ENCODE measurements at regions not wholly inside any gene's neighbourhood (a gene's known extent, or its start where the extent isn't known, plus 50 kb on each side); places are given as distances from the start of the nearest gene placed in this dataset.
"Not testable (repeated sequence)": the region's sequence is repeated elsewhere in the genome, so short reads cannot be mapped to it uniquely, and the experiment has no call there.

DNA sequence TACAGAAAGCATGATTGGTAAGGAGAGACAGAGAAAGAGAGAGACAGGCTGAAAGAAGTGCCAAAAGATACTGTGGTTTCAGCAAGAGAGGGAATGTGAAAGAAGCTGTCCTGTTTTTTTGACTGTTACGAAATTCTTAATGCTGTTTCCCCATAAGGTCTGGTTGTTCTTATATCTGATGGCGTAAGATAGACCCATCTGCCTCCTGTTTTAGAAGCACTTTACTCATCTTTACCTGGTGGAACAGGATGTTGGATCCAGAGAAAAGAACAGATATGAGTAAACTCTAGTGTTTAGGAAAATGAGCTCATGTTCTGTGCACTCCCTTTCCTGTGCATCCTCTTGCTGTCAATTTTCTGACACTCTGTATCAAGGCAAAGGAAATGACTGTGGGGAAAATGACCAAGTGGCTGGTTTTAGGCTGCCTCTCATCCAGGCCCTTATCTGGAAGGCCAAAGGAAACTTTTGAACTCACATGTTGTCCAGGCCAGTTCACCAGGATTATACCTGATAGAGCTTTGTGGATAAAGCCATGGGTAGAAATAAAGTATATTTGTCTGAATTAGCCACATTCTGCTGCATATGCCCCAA, 311.7 kb upstream of the HTR2C start:
- no peaks in the 10 kb centered on the region for H3K36me3 Mint-ChIP-seq (ENCODE audit: low read depth)
- peaks cover 12% of the 10 kb centered on the region for H3K27me3 Mint-ChIP-seq
- no peaks in the 10 kb centered on the region for H3K4me1 Mint-ChIP-seq (ENCODE audit: low read depth)
- no peak overlapping the region for H3K27ac Mint-ChIP-seq
- no peak overlapping the region for H3K4me3 Mint-ChIP-seq
- no peak for DNase-seq
- H3K9me3 Mint-ChIP-seq: no peaks in the 10 kb centered on the region

DNA sequence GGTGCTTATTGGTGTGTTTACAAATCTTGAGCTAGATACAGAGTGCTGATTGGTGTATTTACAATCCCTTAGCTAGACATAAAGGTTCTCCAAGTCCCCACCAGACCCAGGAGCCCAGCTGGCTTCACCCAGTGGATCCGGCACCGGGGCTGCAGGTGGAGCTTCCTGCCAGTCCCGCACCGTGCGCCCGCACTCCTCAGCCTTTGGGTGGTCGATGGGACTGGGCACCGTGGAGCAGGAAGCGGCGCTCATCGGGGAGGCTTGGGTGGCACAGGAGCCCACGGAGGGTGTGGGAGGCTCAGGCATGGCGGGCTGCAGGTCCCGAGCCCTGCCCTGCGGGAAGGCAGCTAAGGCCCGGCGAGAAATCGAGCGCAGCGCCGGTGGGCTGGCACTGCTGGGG, 313.5 kb upstream of the HTR2C start:
- H3K36me3 Mint-ChIP-seq (ENCODE audit: low read depth); H3K4me3 Mint-ChIP-seq; H3K9me3 Mint-ChIP-seq; H3K27ac Mint-ChIP-seq; DNase-seq; H3K4me1 Mint-ChIP-seq (ENCODE audit: low read depth): not testable (repeated sequence)
- H3K27me3 Mint-ChIP-seq: peaks cover 12% of the 10 kb centered on the region

DNA sequence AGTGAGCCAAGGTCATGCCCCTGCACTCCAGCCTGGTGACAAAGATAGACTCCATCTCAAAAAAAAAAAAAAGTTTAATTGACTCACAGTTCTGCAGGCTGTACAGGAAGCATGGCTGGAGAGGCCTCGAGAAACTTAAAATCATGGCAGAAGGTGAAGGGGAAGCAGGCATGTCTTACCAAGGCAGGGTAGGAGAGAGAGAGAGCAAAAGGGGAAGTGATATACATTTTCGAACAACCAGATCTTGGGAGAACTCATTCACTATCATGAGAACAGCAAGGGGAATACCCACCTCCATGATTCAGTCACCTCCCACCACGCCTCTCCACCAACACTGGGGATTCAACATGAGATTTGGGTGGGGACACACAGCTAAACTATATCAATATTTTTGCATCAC, 315.2 kb upstream of the HTR2C start:
- peaks cover 8% of the 10 kb centered on the region for H3K27me3 Mint-ChIP-seq
- H3K4me1 Mint-ChIP-seq (ENCODE audit: low read depth): no peaks in the 10 kb centered on the region
- no peaks in the 10 kb centered on the region for H3K9me3 Mint-ChIP-seq
- no peak overlapping the region for H3K4me3 Mint-ChIP-seq
- H3K27ac Mint-ChIP-seq: no peak overlapping the region
- no peak for DNase-seq
- no peaks in the 10 kb centered on the region for H3K36me3 Mint-ChIP-seq (ENCODE audit: low read depth)

DNA sequence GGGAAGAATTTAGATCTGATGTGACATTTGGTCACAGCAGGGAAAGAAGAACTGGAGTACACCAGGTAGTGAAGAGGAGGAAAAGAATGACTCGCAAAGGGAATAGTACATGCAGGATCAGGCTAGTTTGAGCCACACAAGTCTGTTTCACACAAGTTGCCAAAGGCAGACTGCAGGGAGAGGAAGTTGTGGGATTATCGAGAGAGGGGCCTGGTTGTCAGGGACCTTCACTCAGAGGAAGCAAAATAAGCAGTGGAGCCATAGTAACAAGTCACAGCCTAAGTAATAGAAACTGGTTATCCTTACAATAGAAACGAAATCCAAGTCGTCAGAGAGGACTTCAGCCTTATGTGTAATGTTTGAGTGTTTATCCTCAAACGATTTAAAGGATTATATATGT, 316.7 kb upstream of the HTR2C start:
- no peaks in the 10 kb centered on the region for H3K9me3 Mint-ChIP-seq
- H3K27ac Mint-ChIP-seq: no peak overlapping the region
- no peak for DNase-seq
- H3K4me1 Mint-ChIP-seq (ENCODE audit: low read depth): no peaks in the 10 kb centered on the region
- no peaks in the 10 kb centered on the region for H3K36me3 Mint-ChIP-seq (ENCODE audit: low read depth)
- peaks cover 7% of the 10 kb centered on the region for H3K27me3 Mint-ChIP-seq
- no peak overlapping the region for H3K4me3 Mint-ChIP-seq

DNA sequence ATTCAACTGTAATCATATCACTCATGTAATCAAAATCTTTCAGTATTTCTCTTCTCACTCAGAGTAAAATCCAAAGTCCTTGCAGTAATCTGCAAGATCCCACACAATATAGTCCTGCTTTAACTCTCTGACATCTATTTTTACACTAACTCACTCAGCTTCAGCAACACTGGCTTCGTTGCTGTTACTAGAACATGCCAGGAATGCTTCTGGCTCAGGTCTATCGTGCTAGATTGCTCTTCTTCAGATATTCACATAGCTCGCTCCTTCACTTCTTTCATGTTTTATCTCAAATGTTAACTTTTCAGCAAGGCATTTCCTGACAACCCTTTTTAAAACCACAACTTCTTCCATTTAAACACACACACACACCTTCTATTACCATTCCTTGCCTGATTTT, 331.7 kb upstream of the HTR2C start:
- no peaks in the 10 kb centered on the region for H3K4me1 Mint-ChIP-seq (ENCODE audit: low read depth)
- H3K9me3 Mint-ChIP-seq: peaks cover 3% of the 10 kb centered on the region
- DNase-seq: no peak
- peaks cover 10% of the 10 kb centered on the region for H3K27me3 Mint-ChIP-seq
- no peak overlapping the region for H3K27ac Mint-ChIP-seq
- no peak overlapping the region for H3K4me3 Mint-ChIP-seq
- H3K36me3 Mint-ChIP-seq (ENCODE audit: low read depth): no peaks in the 10 kb centered on the region

DNA sequence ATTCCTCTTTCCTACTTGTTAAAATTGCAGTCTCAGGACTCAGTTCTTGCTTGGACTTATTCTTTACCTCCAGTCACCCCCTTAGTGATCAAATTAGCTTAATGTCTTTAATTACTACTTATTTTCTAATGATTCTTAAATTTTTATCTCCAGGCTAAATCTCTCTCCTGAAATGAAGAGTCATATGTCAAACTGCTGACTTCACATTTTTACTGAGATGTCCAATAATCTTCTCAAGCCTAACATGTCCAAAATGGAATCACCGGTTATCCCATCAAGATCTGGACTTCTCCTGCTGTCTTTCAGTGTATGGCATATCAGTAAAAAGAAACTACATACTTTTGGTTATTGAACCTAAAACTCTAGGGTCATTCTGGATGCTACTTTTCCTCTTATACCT, 332.3 kb upstream of the HTR2C start:
- peaks cover 13% of the 10 kb centered on the region for H3K27me3 Mint-ChIP-seq
- H3K9me3 Mint-ChIP-seq: peaks cover 3% of the 10 kb centered on the region
- H3K4me1 Mint-ChIP-seq (ENCODE audit: low read depth): no peaks in the 10 kb centered on the region
- H3K36me3 Mint-ChIP-seq (ENCODE audit: low read depth): no peaks in the 10 kb centered on the region
- H3K27ac Mint-ChIP-seq: no peak overlapping the region
- H3K4me3 Mint-ChIP-seq: no peak overlapping the region
- DNase-seq: no peak

DNA sequence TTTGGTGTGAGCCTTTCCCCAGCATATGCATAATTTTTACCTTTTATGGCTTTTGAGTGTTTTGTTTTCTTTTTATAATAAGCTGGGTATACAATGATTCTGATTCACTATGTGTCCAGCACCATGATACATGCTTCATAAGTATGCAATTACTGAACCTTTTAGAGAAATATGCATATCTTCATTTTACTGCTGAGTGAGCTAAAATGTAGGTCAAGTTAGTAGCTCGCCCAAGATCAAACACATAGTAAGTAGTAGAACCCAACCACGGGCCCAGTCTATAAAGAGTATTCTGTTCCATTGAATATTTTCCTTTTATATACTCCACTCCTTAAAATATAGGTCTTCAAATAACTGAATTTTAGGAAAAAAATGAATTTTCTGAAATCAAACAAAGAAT, 362.4 kb upstream of the HTR2C start:
- no peaks in the 10 kb centered on the region for H3K36me3 Mint-ChIP-seq (ENCODE audit: low read depth)
- no peak for DNase-seq
- no peaks in the 10 kb centered on the region for H3K9me3 Mint-ChIP-seq
- H3K27me3 Mint-ChIP-seq: peaks cover 14% of the 10 kb centered on the region
- no peak overlapping the region for H3K4me3 Mint-ChIP-seq
- no peak overlapping the region for H3K27ac Mint-ChIP-seq
- H3K4me1 Mint-ChIP-seq (ENCODE audit: low read depth): no peaks in the 10 kb centered on the region

DNA sequence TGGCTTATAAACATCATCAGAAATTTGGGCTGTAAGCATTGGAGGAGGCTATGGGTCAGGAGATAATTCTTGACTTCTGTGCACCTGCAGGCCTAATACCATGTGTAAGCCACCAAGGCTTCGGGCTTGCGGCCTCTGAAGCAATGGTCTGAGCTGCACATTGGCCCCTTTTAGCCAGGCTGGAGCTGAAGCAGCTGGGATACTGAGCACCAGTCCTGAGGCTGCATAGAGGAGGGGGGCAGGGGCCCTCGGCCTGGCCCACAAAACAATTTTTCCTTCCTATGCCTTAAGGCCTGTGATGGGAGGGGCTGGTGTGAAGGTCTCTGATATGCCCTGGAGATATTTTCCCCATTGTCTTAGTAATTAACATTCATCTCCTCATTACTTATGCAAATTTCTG, 373.0 kb upstream of the HTR2C start:
- H3K4me3 Mint-ChIP-seq: no peak overlapping the region
- peaks cover 5% of the 10 kb centered on the region for H3K27me3 Mint-ChIP-seq
- H3K36me3 Mint-ChIP-seq (ENCODE audit: low read depth): no peaks in the 10 kb centered on the region
- H3K4me1 Mint-ChIP-seq (ENCODE audit: low read depth): no peaks in the 10 kb centered on the region
- H3K27ac Mint-ChIP-seq: no peak overlapping the region
- H3K9me3 Mint-ChIP-seq: no peaks in the 10 kb centered on the region
- DNase-seq: no peak

DNA sequence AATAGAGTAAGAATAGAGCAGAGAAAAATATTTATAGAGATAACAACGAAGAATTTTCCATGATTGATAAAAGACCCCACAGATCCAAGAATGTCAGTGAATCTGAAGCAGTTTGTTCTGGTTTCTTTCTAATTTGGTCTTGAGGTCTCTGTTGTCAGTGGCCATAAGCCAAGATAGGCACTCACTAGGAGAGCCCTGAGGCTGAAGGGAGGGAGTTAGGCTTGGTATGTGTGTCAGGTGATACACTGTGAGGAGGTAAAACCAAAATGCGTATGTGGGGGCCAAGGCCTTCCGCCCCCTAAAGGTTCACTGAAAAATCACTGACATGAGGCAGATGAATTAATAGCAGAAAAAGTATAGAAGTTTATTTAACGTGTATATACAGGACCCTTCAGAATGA, 382.3 kb upstream of the HTR2C start:
- DNase-seq: no peak
- no peak overlapping the region for H3K27ac Mint-ChIP-seq
- H3K36me3 Mint-ChIP-seq (ENCODE audit: low read depth): no peaks in the 10 kb centered on the region
- H3K4me1 Mint-ChIP-seq (ENCODE audit: low read depth): no peaks in the 10 kb centered on the region
- no peaks in the 10 kb centered on the region for H3K27me3 Mint-ChIP-seq
- H3K9me3 Mint-ChIP-seq: no peaks in the 10 kb centered on the region
- no peak overlapping the region for H3K4me3 Mint-ChIP-seq

DNA sequence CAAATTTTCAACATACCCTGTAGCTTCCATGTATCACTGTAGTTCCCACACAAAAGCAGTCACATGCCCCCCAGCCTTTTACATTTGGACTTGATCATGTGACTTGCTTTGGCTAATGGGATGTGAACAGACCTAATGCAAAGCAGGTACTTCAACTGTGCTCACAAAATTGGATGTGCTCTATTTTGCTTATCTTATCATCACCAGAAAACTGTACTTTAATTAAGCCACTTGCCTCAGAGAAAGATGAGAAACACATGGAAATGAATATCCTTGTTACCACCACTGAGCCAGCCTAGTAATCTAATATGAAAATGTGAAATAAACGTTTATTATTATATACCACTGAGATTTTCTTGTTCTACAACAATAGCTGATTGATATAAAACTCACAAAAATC, 402.7 kb upstream of the HTR2C start:
- Mint-ChIP-seq H3K4me3 (no peak overlapping the region), H3K4me1 (ENCODE audit: low read depth) (no peaks in the 10 kb centered on the region), H3K27me3 (peaks cover 55% of the 10 kb centered on the region), H3K27ac (no peak overlapping the region), H3K9me3 (peaks cover 8% of the 10 kb centered on the region), H3K36me3 (ENCODE audit: low read depth) (no peaks in the 10 kb centered on the region)
- DNase-seq: no peak

DNA sequence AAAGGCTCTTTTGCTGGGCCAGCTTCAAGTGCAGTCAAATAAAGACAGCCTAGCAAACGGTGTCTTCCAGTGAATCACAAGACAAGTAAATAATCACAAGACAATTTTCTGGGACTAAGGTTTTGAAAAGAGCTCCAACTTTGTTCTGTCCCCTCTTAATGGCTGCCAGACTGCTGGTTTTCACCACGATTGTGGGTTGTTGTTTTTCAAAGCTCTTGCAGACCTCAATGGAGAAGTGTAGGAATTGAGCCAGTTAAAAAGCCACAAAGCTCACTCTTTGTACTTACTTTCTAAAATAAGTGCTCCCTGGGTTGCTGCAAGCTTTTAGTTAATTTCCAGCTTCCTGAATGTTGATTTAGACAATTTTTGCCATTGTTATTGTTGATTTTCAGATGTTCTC, 405.8 kb upstream of the HTR2C start:
- Mint-ChIP-seq H3K27ac (no peak overlapping the region), H3K4me1 (ENCODE audit: low read depth) (no peaks in the 10 kb centered on the region), H3K9me3 (no peaks in the 10 kb centered on the region), H3K27me3 (peaks cover 49% of the 10 kb centered on the region), H3K4me3 (no peak overlapping the region), H3K36me3 (ENCODE audit: low read depth) (no peaks in the 10 kb centered on the region)
- no peak for DNase-seq

DNA sequence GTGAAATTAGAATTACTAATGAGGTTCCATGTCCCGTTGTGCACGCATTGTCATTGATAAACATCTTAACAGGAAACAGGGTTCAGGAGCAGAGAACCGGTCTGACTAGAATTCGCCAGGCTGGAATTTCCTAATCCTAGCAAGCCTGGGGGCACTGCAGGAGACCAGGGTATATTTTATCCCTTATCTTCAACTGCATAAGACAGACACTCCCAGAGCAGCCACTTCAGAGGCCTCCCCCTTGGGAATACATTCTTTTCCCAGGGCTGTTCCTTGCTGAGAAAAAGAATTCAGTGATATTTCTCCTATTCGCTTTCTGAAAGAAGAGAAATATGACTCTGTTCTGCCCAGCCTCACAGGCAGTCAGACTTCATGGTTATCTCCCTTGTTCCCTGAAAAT, 416.6 kb upstream of the HTR2C start:
- H3K4me1 Mint-ChIP-seq (ENCODE audit: low read depth); DNase-seq; H3K4me3 Mint-ChIP-seq; H3K27ac Mint-ChIP-seq; H3K9me3 Mint-ChIP-seq; H3K36me3 Mint-ChIP-seq (ENCODE audit: low read depth): not testable (repeated sequence)
- peaks cover 24% of the 10 kb centered on the region for H3K27me3 Mint-ChIP-seq

DNA sequence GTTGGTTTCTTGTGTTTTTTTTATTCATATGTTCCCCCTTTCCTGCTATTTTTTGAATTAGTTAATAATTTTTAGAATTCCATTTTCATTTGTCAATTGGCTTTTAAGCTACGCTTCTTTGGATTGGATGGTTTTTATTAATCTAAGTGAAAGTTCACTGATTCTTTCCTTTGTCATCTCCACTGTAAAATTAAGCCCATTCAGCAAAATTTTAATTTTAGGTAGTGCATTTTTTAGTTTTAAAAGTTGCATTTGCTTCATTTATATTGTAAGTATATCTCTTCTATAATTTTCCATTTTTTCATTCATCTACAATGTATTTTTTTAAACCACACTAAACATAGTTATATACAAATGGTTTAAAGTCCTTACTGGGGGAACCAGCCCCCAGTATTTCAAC, 417.3 kb upstream of the HTR2C start:
- DNase-seq: no peak
- Mint-ChIP-seq H3K27ac (no peak overlapping the region), H3K36me3 (ENCODE audit: low read depth) (no peaks in the 10 kb centered on the region), H3K27me3 (peaks cover 24% of the 10 kb centered on the region), H3K4me1 (ENCODE audit: low read depth) (no peaks in the 10 kb centered on the region), H3K4me3 (no peak overlapping the region), H3K9me3 (peaks cover 6% of the 10 kb centered on the region)

DNA sequence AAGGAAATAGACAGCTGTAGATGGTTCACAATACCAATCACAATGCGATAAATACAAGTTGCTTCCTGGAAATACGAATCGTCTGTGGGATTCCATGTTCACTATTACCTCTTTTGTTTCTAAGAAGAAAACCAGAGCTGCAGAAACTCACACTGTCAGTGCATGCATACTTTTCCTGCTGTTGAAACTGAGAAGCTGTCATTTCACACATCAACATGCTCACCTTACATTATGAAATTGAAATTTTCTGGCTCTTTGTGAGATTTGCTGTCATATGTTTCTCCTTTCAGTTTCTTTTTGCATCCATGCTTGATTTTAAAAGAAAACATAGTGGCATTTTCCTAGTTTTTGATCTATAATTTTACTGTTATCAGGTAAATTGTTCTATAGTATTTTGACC, 418.3 kb upstream of the HTR2C start:
- Mint-ChIP-seq H3K36me3 (ENCODE audit: low read depth) (no peaks in the 10 kb centered on the region), H3K9me3 (peaks cover 6% of the 10 kb centered on the region), H3K27ac (no peak overlapping the region), H3K4me1 (ENCODE audit: low read depth) (no peaks in the 10 kb centered on the region), H3K4me3 (no peak overlapping the region), H3K27me3 (peaks cover 24% of the 10 kb centered on the region)
- no peak for DNase-seq

DNA sequence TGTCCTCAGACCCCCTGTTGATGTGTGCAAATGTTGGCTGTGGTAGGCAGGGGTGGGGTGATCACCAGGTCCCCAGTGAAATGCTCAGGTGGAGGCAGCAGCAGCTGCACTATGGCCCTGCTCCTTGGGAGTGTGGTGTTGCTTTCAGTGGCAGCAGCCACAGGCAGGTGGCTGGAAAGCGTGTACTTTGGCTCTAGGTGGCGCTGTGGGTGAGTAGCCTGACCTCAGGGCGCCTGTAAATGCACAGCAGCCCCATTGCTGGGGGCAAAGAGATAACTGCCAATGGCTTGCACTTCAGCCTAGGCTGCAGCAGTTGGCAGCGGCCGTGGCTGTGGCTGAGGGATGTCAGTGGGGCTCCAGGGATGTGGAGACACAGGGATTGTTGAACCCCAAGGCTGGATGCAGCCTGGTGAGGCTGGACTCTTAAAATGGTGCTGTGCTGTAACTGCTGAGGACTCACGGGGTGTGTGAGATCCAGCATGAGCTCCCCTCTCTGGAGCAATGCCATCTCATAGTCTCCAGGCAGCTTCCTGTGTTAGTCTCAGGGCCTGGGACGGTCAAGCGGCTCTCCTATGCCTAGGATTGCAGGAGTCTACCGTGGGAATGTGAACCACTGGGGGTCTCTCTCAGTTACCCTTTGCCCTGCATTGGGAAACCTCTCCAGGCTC, 421.7 kb upstream of the HTR2C start:
- Mint-ChIP-seq H3K4me3 (no peak overlapping the region), H3K27ac (no peak overlapping the region), H3K27me3 (peaks cover 15% of the 10 kb centered on the region), H3K9me3 (peaks cover 2% of the 10 kb centered on the region), H3K36me3 (ENCODE audit: low read depth) (no peaks in the 10 kb centered on the region), H3K4me1 (ENCODE audit: low read depth) (no peaks in the 10 kb centered on the region)
- DNase-seq: no peak

DNA sequence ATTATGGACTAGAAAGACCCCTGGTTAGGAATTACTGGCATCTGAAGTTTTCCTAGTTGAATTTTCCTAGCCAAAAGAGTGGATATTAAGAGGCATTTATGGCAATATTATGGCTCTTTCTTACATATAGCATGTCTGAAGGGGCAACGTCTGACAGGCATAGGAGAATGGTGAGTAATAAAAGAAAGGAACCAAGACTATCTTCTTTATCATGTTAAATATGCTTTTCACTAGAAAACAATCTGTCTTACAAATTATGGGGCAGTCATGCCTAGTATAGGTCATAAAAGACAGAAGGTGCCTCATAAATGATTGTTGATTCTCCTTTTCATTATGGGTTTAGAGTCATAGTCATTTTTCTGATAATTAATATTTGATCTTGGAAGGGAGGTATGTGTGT, 431.1 kb upstream of the HTR2C start:
- H3K36me3 Mint-ChIP-seq (ENCODE audit: low read depth): no peaks in the 10 kb centered on the region
- no peak overlapping the region for H3K4me3 Mint-ChIP-seq
- no peaks in the 10 kb centered on the region for H3K4me1 Mint-ChIP-seq (ENCODE audit: low read depth)
- H3K27me3 Mint-ChIP-seq: peaks cover 13% of the 10 kb centered on the region
- H3K27ac Mint-ChIP-seq: no peak overlapping the region
- no peaks in the 10 kb centered on the region for H3K9me3 Mint-ChIP-seq
- no peak for DNase-seq
